ENCODE measurements at regions not wholly inside any gene's neighbourhood (a gene's known extent, or its start where the extent isn't known, plus 50 kb on each side); places are given as distances from the start of the nearest gene placed in this dataset.

- TF ChIP-seq CTCF (IDR thresholded peaks at IDR 0.05; ENCODE audit: low read depth, low read length, missing input control) = no peak
- no peak for TF ChIP-seq RAD21 (IDR thresholded peaks at IDR 0.05)
- no peak for TF ChIP-seq REST (IDR thresholded peaks at IDR 0.05)
- no peak for TF ChIP-seq TAF1 (conservative IDR thresholded peaks at IDR 0.05)
- no peak for TF ChIP-seq HNF4G (IDR thresholded peaks at IDR 0.05)
- TF ChIP-seq YY1 (IDR thresholded peaks at IDR 0.05) = no peak
- no peak for TF ChIP-seq GABPA (IDR thresholded peaks at IDR 0.05 in 1 of 2, conservative IDR thresholded peaks at IDR 0.05 in 1 of 2)
- no peak for TF ChIP-seq SP1 (IDR thresholded peaks at IDR 0.05)
- no peak for TF ChIP-seq JUND (IDR thresholded peaks at IDR 0.05)
- no peak for TF ChIP-seq MAX (IDR thresholded peaks at IDR 0.05)
Observed at GRCh38 chr14:44699391-44699790, 192.3 kb upstream of the FSCB start.
